Embryonic facial prominence (tissue), 1 donor: ENCODE measurements at regions not wholly inside any gene's neighbourhood (a gene's known extent, or its start where the extent isn't known, plus 50 kb on each side); places are given as distances from the start of the nearest gene placed in this dataset.

Experiments used
- DNase-seq: peaks from one replicate; pipeline ENCODE4 v3.0.0-alpha.2; 2016; ENCODE audit errors: extremely low spot score

- DNase-seq, result no peak
Measured at GRCh38 chr2:34107811-34108210, 508.7 kb upstream of the FAM98A start.

GRCh38 chr2:34105006-34105767 lies 506.1 kb upstream of the FAM98A start:
- no peak for DNase-seq

- DNase-seq, result no peak
Measured at GRCh38 chr2:34104601-34105000, 505.5 kb upstream of the FAM98A start.

- DNase-seq, result no peak
Measured at GRCh38 chr2:34103437-34103836, 504.3 kb upstream of the FAM98A start.

- no peak for DNase-seq
Measured at GRCh38 chr2:34102339-34102738, 503.2 kb upstream of the FAM98A start.

- no peak for DNase-seq
Measured at GRCh38 chr2:34099377-34099776, 500.3 kb upstream of the FAM98A start.

GRCh38 chr2:34098256-34098655 lies 499.2 kb upstream of the FAM98A start:
- no peak for DNase-seq

- DNase-seq, result peak; percentile 34
Measured at GRCh38 chr2:34096562-34097171, 497.6 kb upstream of the FAM98A start.

- no peak for DNase-seq
Measured at GRCh38 chr2:34093790-34094189, 494.7 kb upstream of the FAM98A start.

- DNase-seq, result no peak
Measured at GRCh38 chr2:34070196-34070595, 471.1 kb upstream of the FAM98A start.

- no peak for DNase-seq
Measured at GRCh38 chr2:34069604-34070003, 470.5 kb upstream of the FAM98A start.

GRCh38 chr2:34050413-34050812 lies 451.3 kb upstream of the FAM98A start:
- DNase-seq, result no peak

- DNase-seq, result no peak
Measured at GRCh38 chr2:34045101-34045655, 446.1 kb upstream of the FAM98A start.

GRCh38 chr2:34037886-34038285 lies 438.8 kb upstream of the FAM98A start:
- no peak for DNase-seq

GRCh38 chr2:34037157-34037556 lies 438.1 kb upstream of the FAM98A start:
- DNase-seq, result no peak

GRCh38 chr2:34031097-34031496 lies 432.0 kb upstream of the FAM98A start:
- no peak for DNase-seq

- no peak for DNase-seq
Measured at GRCh38 chr2:34030273-34030672, 431.2 kb upstream of the FAM98A start.

GRCh38 chr2:34029073-34029472 lies 430.0 kb upstream of the FAM98A start:
- no peak for DNase-seq

GRCh38 chr2:34025196-34025595 lies 426.1 kb upstream of the FAM98A start:
- DNase-seq, result no peak

- peak; percentile 8 for DNase-seq
Measured at GRCh38 chr2:34012715-34013302, 413.7 kb upstream of the FAM98A start.

- no peak for DNase-seq
Measured at GRCh38 chr2:34011684-34012083, 412.6 kb upstream of the FAM98A start.

- no peak for DNase-seq
Measured at GRCh38 chr2:34005901-34006300, 406.8 kb upstream of the FAM98A start.

- no peak for DNase-seq
Measured at GRCh38 chr2:34004936-34005335, 405.8 kb upstream of the FAM98A start.
